HG03039 (cell line): ENCODE measurements at regions not wholly inside any gene's neighbourhood (a gene's known extent, or its start where the extent isn't known, plus 50 kb on each side); places are given as distances from the start of the nearest gene placed in this dataset.
"Not testable (repeated sequence)": the region's sequence is repeated elsewhere in the genome, so short reads cannot be mapped to it uniquely, and the experiment has no call there.

Experiments used
- ATAC-seq: cut with Tn5 transposase; IDR thresholded peaks from one replicate; pipeline ENCODE4 v1.9.1; 2021; ENCODE audit warnings: mild to moderate bottlenecking, moderate library complexity; ENCODE audit not compliant: unreplicated experiment

DNA sequence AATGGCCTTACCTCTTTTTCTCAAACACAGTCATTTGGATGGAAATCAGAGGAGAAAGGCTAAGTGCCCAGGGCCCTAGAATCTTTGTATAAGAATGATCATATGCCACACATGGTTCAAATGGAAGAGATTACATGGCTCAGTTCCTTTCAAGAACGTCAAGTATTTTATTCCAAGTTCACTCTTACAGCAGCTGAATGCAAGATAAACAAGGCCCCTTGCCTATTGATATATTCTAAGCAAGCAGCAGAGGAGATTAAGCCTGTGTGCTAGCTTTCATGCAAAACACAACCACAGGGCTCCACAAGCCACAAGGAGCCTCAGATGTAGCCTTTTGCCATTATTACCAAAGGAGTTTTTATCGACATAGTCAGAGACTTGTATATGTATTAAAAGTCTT lies 55.3 kb upstream of the SLCO6A1 start:
- ATAC-seq: no peak

DNA sequence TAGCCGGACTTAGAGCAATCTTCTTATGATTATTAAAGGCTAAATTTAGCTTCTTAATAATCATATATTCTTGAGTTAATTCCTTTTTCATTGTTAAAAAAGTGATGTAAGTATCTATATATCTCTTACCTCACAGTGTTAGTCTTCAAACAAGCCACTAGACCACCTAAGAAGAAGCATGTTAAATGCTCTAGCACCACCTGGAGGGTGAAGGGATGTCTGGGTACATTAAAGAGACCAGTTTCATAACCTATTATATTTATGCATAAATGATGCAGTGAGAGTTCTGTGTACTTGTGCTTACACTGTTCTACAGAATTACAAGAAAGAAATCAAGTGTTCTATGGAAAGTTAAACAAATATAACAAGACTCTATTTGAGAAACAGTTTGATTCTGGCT lies 55.9 kb upstream of the SLCO6A1 start:
- no peak for ATAC-seq

DNA sequence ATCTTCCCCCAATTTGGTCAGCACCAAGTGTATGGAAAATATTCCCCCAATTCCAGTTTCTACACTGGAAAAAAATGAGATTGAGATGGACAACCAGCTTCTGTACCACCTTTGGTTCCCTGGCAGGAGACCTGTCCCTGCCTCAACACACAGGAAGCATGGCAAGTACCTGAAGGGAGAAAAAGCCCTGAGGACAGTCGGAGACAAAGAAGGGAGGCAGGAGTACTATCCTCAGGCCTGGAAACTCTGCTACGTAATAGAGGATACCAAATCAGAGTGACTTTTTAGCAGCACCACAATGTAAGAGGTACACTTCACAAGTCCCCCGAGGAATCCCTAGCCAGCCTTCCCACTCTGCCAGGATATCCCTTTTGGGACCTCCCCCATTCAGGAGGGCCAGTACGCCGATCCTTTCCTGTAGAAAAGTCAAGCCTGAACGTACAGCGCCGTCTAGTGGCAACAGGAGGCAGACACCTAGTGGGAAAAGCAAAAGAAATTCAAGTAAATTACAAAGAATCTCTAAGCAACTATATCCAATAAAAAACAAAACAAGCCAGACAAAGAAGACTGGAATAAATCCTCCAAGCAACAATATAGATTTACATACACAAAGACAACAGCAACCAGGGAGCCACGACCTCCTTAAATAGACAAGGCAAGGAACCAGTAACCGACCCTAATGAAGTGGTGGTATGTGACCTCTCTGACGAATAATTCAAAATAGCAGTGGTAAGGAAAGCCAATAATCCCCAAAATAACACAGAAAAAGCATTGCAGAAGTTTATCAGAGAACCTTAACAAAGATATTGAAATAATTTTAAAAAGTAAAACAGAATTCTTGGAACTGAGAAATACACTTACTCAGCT lies 63.3 kb upstream of the SLCO6A1 start:
- ATAC-seq: no peak

DNA sequence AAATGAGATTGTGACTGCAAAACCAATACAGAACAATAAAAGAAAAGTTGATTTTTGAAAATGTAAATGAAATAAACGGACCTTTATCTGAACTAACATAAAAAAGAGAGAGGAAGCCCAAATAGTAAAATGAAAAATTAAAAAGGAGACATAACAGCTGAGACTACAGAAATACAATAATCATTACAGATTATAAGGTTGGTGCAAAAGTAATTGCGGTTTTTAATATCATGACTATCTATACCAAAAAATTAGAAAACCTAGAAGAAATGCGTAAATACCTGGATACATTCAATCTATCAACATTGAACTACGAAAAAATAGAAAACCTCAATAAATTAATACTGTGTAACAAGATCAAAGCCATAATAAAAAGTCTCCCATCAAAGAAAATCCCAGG lies 71.9 kb upstream of the SLCO6A1 start:
- ATAC-seq: no peak

DNA sequence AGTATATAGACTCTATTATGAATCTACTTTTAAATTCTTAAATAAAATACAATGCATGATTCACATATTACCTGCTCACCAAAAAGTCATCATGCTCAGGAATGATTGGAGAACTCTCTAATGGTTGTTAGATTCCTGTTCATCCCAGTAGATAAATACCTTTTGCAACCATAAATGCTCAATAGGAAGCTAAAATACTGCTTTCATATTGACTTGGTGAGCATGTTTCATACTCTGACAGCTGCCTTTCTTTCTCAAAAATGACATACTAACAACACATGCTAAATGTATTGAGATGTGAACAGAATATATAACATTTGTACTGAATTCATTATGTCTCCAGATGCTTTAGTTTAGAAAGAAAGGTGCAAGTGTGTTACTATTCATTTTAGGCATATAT lies 79.6 kb upstream of the SLCO6A1 start:
- no peak for ATAC-seq

DNA sequence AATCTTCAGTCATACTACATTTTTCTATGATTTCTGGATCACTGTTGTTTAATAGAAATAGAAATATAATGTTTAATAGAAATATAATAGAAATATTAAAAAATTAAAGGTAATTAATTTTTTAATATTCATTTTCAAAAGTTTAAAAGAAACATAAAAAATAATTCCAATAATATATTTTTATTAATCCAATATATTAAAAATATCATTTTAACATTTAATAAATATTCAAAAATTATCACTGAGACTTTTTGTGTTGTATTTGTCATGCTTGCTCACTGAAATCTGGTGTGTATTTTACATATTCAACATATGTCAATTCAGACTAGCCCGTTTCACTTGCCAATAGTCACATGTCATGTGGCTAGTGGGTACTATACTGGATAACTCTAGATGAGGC lies 80.6 kb upstream of the SLCO6A1 start:
- no peak for ATAC-seq

DNA sequence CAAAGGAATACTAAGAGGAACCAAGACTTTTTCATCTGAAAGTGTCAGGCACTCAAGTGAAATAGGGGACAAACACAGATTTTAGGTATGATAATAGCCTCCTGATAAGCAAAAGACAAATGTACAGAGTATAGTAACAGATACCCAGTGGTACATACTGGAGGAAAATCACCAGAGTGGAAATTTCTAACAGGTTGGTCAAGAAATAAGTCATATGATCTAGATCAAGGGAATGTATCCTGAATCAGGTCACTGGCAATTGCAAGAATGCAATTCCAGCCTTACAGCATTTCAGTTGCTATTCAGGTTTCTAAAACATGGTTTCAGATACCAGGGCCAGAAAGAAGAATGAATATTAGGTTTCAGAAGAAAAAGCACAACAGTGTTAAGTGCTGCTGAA lies 82.2 kb upstream of the SLCO6A1 start:
- no peak for ATAC-seq

DNA sequence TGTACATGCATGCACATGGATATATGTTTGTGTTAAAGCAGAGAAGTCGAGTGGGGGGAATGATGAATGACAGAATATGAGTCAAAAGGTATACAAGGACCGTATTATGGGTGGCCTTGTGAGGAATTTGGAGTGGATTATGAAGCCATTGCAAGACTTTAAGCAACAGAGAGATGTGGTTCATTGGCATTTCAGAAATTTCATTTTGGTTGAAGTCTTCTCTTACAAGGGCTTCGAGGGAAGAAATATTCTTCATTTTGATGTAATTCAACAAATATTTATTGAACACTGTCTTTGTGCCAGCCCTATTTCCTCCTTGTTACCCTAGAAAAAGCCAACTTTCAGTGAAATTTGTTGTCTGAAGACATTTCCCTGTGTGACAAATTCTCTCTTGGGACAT lies 83.9 kb upstream of the SLCO6A1 start:
- ATAC-seq: no peak

DNA sequence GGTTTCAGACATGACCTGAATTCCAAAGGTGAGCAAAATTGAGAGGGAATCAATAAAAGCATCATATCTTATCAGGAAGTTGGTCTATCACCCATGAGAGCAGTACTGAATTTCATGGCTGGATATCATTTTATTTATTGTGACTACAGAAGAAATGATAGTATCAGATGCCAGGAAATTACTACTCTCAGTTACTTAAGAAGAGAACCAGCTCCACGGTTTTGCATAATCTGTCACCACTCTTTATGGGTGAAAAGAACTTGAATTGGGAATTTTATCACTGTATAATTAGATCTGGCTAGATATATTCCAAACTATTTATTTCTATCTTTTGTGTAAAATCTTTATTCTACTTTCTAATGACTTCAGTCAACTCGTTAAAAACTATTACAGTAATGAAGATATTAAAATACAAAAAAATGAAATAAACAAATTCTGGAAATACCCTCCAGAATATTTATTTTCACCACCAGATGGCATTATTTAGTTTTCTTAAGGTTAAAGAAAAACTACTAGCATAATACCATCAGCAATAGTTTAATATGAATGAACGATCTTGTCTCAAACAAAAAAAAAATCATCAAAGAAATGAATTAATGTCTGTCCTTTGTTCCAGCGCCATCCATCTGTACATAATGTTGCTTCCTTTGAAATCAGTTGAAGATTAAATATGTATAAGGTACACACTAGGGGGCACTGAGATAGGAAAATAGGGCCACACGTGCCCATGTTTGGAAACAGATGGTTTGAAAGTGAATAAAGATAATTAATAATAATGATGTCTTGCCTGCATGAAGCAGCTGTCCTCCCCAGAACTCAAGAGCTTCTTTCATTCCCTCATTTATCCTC lies 84.7 kb upstream of the SLCO6A1 start:
- no peak for ATAC-seq

DNA sequence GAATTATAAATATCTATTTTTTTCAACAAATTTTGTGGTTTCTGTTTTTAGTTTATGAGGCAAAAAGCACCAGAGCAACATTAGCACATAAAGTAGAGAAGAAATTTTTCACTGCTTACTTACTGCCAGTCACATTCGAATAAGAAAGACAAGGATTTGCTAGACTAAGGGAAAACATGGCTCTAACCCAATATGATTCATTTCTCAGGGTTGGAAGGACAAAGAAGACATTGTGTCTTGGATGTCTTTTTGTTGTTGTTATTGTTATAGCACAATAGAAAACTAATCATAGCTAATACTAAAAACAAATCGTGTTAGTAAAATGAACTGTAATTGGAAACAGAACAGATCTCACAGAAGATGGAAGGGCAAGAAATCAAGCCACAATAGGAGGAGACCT lies 90.9 kb upstream of the SLCO6A1 start:
- ATAC-seq: no peak

DNA sequence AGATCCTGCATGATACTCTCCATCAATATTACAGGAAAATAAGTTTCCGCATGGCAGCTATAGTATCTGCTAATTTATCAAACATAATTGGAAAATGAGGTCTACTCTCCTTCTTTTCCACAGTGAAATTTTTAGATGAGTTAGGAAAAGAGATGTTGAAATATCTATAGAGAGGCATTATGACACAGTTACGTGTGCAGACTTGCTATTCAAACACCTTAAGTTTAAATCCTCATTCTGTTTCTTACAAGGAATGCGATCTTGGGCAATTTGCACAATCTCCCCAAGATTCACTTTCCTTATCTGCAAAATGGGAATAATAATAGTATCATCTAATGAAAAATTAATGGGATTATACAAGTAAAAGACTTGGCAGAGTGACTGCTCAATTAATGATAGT lies 91.7 kb upstream of the SLCO6A1 start:
- no peak for ATAC-seq

DNA sequence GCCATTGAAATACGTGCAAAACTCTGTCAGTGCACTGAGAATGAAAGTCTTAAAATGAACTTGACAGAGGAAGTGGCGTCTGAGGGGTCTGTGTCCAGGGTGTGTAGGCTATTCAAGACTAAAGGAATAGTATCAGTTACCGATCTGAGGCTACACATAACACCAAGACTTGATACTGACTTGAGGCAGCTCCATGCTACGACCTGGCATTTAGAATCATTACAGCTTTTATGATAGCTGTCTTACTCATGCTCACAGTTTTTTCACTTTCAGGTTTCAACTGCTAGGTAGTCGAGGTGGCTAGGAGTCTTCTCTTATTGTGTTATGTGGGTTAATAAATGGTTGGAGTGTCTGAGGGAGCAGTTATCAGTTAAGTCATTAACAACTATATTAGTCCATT lies 92.8 kb upstream of the SLCO6A1 start:
- peak; percentile 65 for ATAC-seq

DNA sequence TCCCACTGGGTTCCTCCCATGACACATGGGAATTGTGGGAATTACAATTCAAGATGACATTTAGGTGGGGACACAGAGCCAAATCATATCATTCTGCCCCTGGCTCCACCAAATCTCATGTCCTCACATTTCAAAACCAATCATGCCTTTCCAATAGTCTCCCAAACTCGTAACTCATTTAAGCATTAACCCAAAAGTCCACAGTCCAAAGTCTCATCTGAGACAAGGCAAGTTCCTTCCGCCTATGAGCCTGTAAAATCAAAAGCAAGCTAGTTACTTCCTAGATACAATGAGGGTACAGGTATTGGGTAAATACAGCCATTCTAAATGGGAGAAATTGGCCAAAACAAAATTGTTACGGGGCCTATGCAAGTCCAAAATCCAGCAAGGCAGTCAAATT lies 93.8 kb upstream of the SLCO6A1 start:
- not testable (repeated sequence) for ATAC-seq

DNA sequence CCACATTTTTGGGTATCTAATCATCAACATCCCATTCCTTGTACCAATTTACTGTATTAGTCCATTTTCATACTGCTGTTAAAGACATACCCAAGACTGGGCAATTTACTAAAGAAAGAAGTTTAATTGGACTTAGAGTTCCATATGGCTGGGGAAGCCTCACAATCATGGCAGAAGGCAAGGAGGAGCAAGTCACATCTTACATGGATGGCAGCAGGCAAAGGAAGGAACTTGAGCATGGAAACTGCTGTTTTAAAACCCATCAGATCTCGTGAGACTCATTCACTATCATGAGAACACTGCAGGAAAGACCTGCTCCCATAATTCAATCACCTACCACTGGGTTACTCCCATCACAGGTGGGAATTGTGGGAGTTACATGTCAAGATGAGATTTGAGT lies 95.4 kb upstream of the SLCO6A1 start:
- no peak for ATAC-seq

DNA sequence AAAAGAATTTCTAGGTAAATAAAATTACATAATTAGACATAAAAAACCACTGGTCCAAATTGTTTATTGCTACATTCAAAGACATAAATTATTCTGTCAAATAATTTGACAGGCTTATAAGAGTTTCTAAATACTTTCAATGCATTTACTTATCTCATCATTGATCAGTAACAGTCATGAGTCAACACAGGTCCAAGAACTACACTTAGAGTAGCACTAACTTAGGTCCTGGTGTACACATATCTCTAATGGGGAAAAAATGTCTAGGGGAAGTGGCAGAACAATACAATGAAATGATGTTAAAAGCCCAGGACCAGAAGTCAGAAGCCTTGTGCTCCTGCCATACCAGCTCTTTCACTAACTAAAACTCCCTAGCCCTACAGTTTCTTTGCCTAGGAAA lies 96.5 kb upstream of the SLCO6A1 start:
- no peak for ATAC-seq

DNA sequence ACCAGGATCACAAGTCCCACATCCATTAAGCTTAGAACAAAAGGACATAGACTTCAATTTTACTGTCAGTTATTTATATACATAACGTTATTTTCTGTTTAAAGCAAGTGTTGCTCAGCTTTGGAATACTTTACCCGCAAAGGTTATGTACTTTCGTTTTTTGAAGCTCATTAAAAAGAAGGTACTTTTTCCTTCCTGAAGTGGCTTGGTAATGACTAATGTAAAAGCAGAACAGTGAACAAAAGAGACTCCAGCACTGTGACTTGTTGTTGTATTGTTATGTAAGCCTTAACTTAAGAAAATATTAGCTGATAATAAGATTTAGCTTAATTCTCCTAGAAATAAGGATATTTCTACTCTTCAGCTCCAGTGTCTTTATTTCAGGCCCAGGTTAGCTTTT lies 97.3 kb upstream of the SLCO6A1 start:
- ATAC-seq: peak; percentile 74

DNA sequence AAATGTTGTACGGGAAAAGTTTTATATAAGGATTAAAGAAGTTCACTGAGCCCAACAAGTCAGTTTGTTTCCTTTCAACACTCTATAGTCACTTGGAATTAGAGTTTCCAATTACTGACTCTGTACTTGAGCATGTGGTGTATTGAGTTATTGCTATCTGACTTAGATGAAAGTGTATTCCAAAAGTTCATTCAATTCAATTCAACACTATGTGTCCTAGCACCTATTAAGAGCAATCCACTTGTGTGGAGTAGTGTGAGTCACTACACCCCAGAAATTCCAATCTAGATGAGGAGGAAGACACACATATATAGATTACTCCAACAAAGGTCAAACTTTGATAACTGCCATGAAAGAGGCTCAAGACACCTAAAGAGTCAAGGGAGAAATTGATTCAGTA lies 98.2 kb upstream of the SLCO6A1 start:
- no peak for ATAC-seq

DNA sequence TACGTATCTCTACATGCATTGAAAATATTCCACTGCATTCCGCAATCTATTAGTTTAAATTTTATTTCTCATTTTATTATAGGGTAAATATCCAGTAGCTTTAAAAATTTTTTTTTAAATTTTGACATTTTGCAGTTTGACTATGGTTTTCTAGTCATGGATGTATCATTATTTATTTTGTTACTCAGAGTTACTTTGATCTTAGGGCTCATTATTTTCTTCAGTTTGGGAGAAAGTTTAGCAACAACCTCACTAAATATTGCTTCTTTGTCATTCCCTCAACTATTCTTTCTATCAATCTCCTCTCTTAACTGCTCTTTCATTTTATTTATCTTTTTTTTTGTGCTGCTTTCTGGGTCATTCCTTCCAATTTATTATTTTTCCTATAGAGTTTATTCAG lies 100.5 kb upstream of the SLCO6A1 start:
- ATAC-seq: no peak

DNA sequence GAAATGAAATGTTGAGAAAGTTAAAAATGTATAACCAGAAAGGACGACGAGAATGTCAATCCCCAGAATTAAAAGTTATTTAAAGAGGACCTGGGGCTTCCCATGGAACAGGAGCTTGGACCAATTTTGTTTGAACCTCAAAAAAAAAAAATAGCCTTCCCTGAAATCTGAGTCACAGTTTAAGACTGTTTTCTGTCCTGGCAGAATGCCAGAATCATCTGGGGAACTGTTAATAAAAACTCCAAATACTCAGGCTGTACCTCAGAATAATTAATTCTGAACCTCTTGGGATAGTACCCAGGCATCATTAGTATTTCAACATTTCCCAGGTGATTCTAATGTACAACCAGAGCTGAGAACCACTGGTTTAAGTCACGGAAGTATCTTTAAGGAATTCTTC lies 102.2 kb upstream of the SLCO6A1 start:
- ATAC-seq: no peak

DNA sequence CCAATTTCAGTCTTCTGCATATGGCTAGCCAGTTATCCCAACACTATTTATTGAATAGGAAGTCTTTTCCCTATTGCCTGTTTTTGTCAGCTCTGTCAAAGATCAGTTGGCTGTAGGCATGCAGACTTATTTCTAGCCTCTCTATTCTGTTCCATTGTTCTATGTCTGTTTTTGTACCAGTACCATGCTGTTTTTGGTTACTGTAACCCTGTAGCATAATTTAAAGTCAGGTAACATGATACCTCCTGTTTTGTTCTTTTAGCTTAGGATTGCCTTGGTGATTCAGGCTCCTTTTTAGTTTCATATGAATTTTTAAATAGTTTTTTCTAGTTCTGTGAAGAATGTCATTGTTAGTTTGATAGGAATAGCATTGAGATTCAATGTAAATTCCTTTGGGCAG lies 104.9 kb upstream of the SLCO6A1 start:
- no peak for ATAC-seq

DNA sequence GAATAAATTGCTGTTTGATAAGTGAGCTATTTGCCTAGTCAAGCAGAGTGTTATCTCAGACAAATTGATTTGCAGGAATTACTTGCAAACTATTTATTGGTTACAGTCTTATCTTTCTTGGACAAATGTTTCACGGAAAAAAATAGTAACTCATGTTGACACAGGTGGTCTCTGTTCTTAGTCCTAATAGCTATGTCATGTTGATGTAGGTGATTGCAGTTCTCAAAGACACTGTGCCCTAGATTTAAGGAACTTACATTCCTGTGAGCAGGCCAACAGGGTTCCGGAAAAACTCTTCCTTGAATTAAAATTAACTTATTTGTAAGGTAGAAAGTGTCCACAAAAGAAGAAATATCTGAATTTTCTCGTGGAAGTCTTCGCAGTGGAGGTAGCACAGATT lies 109.6 kb upstream of the SLCO6A1 start:
- no peak for ATAC-seq

DNA sequence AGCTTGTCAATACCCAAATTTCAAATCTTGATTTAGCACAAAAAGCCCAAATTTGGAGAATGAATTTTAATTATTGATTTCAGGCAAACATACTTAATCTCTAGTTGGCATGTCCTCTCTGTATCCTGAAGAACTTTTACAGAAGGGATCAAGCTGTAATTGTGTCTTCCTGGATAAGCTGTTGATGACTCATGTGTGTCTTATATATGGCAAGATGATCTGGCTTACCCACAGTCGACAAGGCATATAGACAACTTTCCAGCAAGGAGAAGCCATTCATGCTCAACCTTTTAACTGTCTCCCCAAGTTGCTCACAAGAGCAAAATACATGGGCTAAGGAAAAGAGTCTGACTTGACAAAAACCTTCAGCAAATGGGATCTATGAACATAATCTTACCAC lies 112.5 kb upstream of the SLCO6A1 start:
- ATAC-seq: no peak
